GM20000 (cell line): ENCODE measurements at regions not wholly inside any gene's neighbourhood (a gene's known extent, or its start where the extent isn't known, plus 50 kb on each side); places are given as distances from the start of the nearest gene placed in this dataset.
"Not testable (repeated sequence)": the region's sequence is repeated elsewhere in the genome, so short reads cannot be mapped to it uniquely, and the experiment has no call there.

Experiments
- DNase-seq: peaks from one replicate; pipeline ENCODE4 v3.0.0; 2012; ENCODE audit warnings: low spot score
- TF ChIP-seq, protein P1 (sequence below): IDR thresholded peaks from 2 replicates; pipeline ENCODE4 v1.5.1; 2012; ENCODE audit warnings: mild to moderate bottlenecking, control low read depth; ENCODE audit errors: extremely low read depth, missing control alignments

DNA sequence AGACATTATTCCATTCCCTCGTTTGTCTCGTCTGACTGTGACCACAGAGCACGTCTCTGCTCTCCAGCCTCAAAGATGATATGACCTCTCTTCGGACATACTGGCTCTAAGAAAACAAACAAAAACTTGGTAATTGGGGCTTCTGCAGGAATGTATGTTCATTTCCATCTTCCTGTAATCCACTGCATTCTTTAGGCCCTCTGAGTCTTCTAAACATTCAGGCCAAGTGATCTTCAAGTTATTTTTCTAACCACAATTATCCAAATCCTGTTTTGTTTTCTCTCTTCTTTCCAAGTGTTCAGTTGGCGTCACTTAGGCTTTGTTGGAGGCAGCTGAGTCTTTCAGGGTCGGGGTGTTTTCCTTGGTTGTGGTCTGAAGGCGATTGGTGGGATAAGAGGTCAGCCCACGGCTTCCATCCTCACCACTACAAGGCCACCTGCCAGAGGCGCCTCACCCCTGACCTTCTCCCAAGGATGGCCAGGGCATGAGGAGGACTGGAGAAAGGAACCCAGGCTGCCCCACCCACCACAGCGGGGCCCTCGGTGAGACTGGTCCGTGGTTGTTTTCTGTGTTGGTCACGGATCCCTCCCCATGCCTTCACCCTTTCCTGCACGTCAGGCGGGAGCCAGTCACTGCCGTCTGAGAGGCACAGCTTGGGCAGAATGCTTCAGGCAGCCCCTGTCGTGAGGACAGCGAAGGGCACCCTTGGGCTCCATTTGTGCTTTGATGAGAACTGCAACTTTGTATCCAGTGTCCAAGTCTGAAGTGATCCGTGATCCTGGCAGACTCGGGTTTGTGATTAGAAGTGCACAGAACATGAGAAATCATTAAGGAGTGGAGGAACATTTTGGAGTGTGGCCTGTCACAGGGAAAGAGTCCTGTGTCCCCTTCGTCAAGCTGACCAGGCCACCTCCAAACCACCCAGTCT is 88.6 kb upstream of the FHL2 start:
- DNase-seq: no peak
- TF ChIP-seq, protein P1, sequence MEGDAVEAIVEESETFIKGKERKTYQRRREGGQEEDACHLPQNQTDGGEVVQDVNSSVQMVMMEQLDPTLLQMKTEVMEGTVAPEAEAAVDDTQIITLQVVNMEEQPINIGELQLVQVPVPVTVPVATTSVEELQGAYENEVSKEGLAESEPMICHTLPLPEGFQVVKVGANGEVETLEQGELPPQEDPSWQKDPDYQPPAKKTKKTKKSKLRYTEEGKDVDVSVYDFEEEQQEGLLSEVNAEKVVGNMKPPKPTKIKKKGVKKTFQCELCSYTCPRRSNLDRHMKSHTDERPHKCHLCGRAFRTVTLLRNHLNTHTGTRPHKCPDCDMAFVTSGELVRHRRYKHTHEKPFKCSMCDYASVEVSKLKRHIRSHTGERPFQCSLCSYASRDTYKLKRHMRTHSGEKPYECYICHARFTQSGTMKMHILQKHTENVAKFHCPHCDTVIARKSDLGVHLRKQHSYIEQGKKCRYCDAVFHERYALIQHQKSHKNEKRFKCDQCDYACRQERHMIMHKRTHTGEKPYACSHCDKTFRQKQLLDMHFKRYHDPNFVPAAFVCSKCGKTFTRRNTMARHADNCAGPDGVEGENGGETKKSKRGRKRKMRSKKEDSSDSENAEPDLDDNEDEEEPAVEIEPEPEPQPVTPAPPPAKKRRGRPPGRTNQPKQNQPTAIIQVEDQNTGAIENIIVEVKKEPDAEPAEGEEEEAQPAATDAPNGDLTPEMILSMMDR: no peak

DNA sequence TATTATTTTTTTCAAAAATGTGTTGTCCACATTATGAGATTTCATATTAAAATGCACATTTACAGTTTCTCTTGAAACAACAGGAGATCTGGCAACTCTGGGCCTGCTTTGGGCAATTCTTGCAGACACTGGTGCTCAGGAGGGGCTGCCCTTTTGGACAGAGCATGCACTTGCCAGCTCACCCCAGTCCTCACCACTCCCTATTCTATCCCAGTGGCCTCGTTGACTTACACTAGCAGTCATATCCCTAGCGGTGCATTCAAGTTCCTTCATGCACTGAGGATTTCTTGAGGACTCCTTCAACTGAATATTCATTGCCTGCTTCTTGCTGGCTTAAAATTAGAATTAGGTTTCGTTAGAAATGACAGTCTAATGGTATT is 87.9 kb upstream of the FHL2 start:
- TF ChIP-seq, protein P1: no peak
- no peak for DNase-seq

DNA sequence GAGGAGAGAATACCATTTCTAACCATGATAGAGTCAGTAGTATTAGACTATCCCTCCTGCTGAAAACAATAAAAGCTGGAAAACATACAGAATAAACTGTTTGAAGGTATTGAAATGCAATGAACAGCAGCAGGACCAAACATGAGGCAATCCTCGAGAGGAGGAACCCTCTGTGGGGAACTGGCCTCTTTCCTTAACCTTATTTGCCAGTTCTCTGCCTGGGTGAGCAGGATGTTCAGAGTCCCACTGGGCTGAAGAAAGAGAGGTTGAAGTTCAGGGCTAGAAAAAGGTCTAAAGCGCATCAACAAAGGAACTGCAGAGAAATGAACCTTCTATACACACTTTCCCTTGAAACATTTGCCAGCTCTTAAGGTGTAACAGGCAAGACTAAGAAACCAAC is 79.8 kb upstream of the FHL2 start:
- TF ChIP-seq, protein P1: no peak
- no peak for DNase-seq

DNA sequence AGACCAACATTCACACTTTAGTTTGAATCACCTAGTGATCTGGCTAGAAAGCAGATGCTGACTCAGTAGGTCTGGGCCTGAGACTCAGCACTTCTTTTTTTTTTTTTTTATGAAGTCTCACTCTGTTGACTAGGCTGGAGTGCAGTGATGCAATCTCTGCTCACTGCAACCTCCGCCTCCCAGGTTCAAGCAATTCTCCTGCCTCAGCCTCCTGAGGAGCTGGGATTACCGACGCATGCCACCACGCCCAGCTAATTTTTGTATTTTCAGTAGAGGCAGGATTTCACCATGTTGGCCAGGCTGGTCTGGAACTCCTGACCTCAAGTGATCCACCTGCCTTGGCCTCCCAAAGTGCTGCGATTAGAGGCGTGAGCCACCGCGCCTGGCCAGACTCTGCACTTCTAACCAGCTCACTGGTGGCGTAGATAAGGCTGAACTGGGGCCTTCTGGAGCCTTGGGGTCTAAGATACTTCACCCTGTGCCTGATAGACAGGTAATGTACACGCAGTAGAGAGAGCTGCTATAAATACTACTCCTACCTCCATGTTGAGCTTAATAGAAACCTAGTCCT is 78.3 kb upstream of the FHL2 start:
- DNase-seq: not testable (repeated sequence)

DNA sequence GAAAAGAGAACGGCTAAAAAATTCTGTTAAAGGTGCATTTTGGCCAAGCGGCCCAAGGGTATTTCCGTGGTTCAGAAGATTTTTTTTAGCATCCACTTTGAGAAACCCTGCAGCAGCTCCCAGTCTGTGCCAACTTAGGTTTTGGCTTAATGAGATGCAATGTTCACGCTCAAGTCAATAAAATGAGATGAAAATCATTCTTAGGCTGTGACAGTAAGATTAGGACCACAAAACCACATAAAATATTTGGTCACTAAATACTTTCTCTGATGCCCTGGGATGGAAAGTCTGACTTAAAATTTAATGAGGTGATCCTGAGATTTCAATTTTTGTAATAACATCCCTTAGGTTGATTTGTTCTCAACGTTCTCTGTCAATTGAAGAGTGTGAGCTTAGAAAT is 74.2 kb upstream of the FHL2 start:
- TF ChIP-seq, protein P1: no peak
- no peak for DNase-seq

DNA sequence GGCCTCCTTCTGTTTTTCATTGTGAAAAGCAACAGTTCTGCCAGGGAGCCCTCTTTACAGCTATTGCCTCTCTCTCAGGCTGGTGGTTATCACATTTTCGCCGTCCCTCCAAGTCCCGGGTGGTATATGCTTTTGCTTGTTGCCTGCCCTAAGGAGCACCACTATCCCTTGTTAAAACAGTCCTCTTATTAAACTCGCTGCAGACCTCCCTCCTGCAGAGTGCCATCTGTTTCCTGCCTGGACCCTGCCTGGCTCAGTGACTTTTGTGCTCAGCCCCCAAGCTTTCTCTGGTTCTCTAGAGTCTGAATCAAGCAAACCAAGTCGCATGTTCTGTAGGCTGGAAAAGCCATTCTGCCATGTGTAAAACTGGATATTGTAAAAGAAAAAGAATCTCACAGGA is 72.1 kb upstream of the FHL2 start:
- TF ChIP-seq, protein P1: no peak
- DNase-seq: no peak

DNA sequence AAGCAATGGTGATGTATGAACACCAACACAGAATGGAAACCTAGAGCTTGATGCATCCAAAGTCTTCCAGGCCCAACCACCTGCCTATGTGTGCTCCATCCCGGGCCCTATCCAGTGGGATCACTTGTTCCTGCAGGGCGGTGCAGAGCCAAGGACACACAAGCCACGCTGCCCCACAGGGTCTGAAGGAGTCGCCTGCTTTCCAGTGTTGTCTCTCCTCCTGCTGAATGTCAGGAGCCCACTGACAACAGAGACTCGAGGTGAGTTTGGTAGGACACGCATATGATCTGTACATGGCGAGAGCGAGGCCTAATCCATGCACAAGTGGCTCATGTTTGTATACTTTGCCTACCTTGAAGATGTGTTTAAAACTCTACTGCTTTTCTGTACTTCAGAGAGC is 70.9 kb upstream of the FHL2 start:
- no peak for DNase-seq
- TF ChIP-seq, protein P1: no peak

DNA sequence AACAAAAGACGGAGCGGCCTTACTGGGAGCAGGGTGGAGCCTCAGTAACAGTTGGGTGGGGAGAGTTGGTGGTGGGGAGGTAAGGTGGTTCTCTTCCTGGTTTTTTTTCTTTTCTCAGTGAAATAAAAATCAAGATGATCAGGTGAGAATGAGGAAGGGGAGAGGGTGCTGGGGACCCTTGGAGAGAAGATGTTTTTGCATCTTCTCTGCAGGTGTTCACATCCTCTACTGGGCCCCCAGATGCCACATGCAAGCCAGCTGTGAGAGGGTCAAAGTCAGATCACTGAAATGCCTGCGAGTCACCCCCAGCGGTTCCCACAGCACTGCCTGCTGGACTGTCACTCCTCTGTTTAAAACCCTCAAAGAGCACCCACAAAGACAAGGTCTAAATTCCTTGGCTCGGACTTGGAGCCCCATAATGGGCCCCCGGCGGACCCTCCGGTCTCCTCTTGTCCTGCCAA is 69.8 kb upstream of the FHL2 start:
- DNase-seq: no peak
- TF ChIP-seq, protein P1: no peak
